H1 (cell line): ENCODE measurements at regions not wholly inside any gene's neighbourhood (a gene's known extent, or its start where the extent isn't known, plus 50 kb on each side); places are given as distances from the start of the nearest gene placed in this dataset.

Experiments
- KDM1A ChIP-seq: fragments of 200-600, 300-600 bp; sonication (generic); IDR thresholded peaks from 2 replicates; pipeline ENCODE4 v1.7.1; 2016; ENCODE audit warnings: mild to moderate bottlenecking, low read length, borderline replicate concordance
- POU5F1 ChIP-seq: IDR thresholded peaks from 2 replicates; pipeline ENCODE4 v1.6.1; 2011; ENCODE audit warnings: low read depth, mild to moderate bottlenecking, low read length, moderate library complexity
- RBBP5 ChIP-seq: IDR thresholded peaks from 2 replicates; pipeline ENCODE4 v1.7.1; 2012; ENCODE audit warnings: low read depth, mild to moderate bottlenecking, inconsistent platforms, low read length, moderate library complexity, borderline replicate concordance
- SP4 ChIP-seq: IDR thresholded peaks from 2 replicates; pipeline ENCODE4 v1.6.1; 2012; ENCODE audit warnings: low read length, inconsistent platforms
- TF ChIP-seq, protein P1 (sequence below): IDR thresholded peaks from 2 replicates; pipeline ENCODE4 v1.6.1; 2012; ENCODE audit warnings: low read length, inconsistent platforms
- TF ChIP-seq, protein P2 (sequence below): IDR thresholded peaks from 2 replicates; pipeline ENCODE4 v1.6.1; 2011; ENCODE audit warnings: low read length, improper control_type of control experiment

DNA sequence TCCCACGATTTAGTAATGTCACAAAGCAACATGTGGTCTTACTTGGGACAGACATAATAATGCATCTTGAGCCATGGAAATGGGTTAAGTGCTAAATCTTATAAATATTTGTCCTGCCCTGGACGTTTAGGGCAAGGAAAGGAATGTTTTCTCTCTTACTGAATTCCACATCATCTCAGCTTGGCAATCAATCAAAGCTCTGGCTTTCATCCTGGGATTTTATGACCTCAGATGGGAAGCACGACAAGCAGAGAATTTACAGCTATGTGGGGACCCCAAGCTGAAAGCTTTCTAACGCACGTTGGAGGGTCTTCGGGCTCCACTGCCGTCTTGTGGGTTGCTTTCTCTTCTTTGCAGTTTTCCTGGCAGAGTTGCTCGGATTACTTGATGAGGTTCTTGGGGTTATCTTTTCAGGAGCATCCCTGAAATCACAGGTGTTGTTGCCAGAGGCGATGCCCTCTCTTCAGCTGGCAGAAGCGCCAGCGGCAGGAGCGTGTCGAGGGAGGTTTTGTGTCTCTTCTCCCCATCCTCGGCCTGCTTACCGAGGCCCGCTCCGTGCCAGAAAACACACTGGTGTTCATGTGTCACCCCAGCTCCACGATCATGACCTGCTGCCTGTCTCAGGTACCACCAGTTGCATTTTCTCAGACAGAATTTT, 73.4 kb upstream of the FRMD1 start (continued):
- TF ChIP-seq SP4 (no peak), RBBP5 (no peak), KDM1A (no peak), POU5F1 (no peak)
- TF ChIP-seq, protein P1, sequence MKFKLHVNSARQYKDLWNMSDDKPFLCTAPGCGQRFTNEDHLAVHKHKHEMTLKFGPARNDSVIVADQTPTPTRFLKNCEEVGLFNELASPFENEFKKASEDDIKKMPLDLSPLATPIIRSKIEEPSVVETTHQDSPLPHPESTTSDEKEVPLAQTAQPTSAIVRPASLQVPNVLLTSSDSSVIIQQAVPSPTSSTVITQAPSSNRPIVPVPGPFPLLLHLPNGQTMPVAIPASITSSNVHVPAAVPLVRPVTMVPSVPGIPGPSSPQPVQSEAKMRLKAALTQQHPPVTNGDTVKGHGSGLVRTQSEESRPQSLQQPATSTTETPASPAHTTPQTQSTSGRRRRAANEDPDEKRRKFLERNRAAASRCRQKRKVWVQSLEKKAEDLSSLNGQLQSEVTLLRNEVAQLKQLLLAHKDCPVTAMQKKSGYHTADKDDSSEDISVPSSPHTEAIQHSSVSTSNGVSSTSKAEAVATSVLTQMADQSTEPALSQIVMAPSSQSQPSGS: no peak
- TF ChIP-seq, protein P2, sequence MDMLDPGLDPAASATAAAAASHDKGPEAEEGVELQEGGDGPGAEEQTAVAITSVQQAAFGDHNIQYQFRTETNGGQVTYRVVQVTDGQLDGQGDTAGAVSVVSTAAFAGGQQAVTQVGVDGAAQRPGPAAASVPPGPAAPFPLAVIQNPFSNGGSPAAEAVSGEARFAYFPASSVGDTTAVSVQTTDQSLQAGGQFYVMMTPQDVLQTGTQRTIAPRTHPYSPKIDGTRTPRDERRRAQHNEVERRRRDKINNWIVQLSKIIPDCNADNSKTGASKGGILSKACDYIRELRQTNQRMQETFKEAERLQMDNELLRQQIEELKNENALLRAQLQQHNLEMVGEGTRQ: no peak
